ENCODE measurements at regions not wholly inside any gene's neighbourhood (a gene's known extent, or its start where the extent isn't known, plus 50 kb on each side); places are given as distances from the start of the nearest gene placed in this dataset.

DNA sequence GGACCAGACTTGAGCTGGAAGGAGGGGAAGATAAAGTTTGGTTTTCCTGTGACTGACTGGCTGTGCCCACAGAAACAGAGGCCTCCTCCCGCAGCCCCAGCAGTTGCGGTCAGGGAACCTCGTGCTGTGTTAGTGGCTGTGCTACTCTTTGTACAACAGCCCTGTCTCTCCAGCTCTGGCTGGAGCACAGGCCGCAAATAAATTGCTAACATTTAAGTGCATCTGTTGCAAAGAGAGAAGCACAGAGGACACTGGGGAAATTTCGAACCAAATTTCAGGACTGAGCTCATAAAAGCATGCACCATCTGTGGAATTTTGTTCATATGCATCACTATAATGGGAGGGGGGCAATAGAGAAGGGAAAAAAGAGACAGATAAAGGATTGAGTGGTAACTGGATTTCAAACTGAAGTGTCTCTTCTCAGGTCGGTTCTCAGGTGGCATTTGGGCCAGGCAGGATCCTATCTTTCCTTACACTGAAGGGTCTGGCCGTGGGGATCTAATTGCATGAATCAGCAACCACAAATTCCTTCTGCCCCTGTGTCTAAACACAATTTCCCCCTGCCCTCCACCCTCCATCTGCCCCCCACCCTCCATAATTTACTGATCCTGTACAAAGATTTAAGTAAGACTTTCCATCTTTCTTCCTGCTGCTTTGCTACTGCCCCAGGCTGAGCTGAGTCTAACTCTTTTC is 88.9 kb upstream of the ATXN1 start:
- no peaks in the 10 kb centered on the region for H3K36me3 Mint-ChIP-seq
- POLR2A ChIA-PET = interaction anchor here in 1 of 2 donors (0.7 kb wide), 1 partner anchor 11 kb away, joined by 11 read pairs; no protein-coding TSS in a partner anchor
- no peak overlapping the region for H3K27ac Mint-ChIP-seq
- Histone ChIP-seq H3K27ac (ENCODE audit: low read length) (no peak overlapping the region), H3K9me3 (no peaks in the 10 kb centered on the region), H3K36me3 (ENCODE audit: control insufficient read depth in 2 of 2, extremely low read depth in 1 of 2, insufficient read depth in 1 of 2, low read length in 1 of 2) (no peaks in the 10 kb centered on the region), H3K4me3 (ENCODE audit: control insufficient read depth in 1 of 2, extremely low read depth in 1 of 2, low read length in 1 of 2) (no peak overlapping the region), H3K4me1 (ENCODE audit: control insufficient read depth in 1 of 2, extremely low read depth in 1 of 2, insufficient read depth in 2 of 2, low read length in 2 of 2) (peaks cover 0 to 3% of the 10 kb centered on the region in 2 experiments), H3K27me3 (replicated peaks in 1 of 2; ENCODE audit: control insufficient read depth in 2 of 2, extremely low read depth in 1 of 2, insufficient read depth in 2 of 2, low read length in 1 of 2) (no peaks in the 10 kb centered on the region)
- CTCF ChIA-PET = no interaction called here
- H3K4me3 Mint-ChIP-seq = peak overlapping the region in 1 of 3 donors; percentile 18
- ATAC-seq (replicated peaks in 1 of 4) (no peak), DNase-seq (no peak)
- WGBS (ENCODE audit: insufficient coverage) = 64% methylated on average over 7 of the region's 7 CpGs
- H3K9me3 Mint-ChIP-seq = no peaks in the 10 kb centered on the region
- peaks cover 5 to 22% of the 10 kb centered on the region in 2 donors for H3K27me3 Mint-ChIP-seq
- peaks cover 6 to 15% (median 13%) of the 10 kb centered on the region in 3 donors for H3K4me1 Mint-ChIP-seq

DNA sequence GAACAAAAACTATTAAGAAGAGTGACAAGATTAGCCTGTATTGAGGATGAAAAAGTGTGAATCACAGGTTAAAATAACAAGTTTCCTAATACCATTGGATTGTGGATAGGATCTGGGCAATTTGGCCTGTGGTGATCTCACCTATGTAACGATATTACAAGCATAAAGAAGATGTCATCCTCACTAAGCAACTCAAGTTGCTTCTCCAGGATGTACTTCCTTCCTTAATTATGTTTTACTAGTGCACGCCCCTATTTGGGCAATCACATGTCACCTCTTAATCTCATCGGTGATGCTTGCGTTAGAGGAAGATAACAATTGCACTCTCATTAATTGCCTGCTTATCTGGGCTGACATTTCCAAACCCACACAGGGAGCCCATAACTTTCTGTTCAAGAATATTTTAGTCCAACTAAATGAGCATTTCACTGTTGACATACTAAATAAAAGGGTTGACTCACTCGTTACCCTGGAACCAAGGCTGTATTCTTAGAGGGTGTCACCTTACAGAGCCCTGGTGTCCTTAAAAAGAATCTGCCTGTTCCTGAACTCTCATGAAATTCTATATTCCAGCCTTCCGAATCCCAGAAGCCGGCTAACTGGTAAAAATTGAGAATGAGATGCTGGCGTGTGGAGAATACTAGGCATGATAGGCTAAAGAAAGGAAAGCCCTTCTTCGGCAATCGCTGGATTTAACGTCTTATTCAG is 88.2 kb upstream of the ATXN1 start:
- H3K36me3 Mint-ChIP-seq = no peaks in the 10 kb centered on the region
- H3K36me3 ChIP-seq (ENCODE audit: control insufficient read depth in 2 of 2, extremely low read depth in 1 of 2, insufficient read depth in 1 of 2, low read length in 1 of 2) = no peaks in the 10 kb centered on the region
- CTCF ChIA-PET = no interaction called here
- H3K27me3 ChIP-seq (replicated peaks in 1 of 2; ENCODE audit: control insufficient read depth in 2 of 2, extremely low read depth in 1 of 2, insufficient read depth in 2 of 2, low read length in 1 of 2) = no peaks in the 10 kb centered on the region
- peak overlapping the region in 1 of 3 donors; percentile 18 for H3K4me3 Mint-ChIP-seq
- DNase-seq = peak in 6 of 35 experiments; percentile 1 to 19 (median 8)
- 38% methylated on average over 6 of the region's 11 CpGs for WGBS (ENCODE audit: insufficient coverage)
- H3K4me1 ChIP-seq (ENCODE audit: control insufficient read depth in 1 of 2, extremely low read depth in 1 of 2, insufficient read depth in 2 of 2, low read length in 2 of 2) = peaks cover 0 to 3% of the 10 kb centered on the region in 2 experiments
- peak; percentile 68 to 83 (median 70) for ATAC-seq (replicated peaks in 1 of 4)
- no peak overlapping the region for H3K27ac ChIP-seq (ENCODE audit: low read length)
- H3K4me1 Mint-ChIP-seq = peaks cover 6 to 15% (median 13%) of the 10 kb centered on the region in 3 donors
- H3K9me3 Mint-ChIP-seq = no peaks in the 10 kb centered on the region
- POLR2A ChIA-PET = no interaction called here
- H3K9me3 ChIP-seq = no peaks in the 10 kb centered on the region
- no peak overlapping the region for H3K27ac Mint-ChIP-seq
- H3K4me3 ChIP-seq (ENCODE audit: control insufficient read depth in 1 of 2, extremely low read depth in 1 of 2, low read length in 1 of 2) = no peak overlapping the region
- H3K27me3 Mint-ChIP-seq = peaks cover 5 to 22% of the 10 kb centered on the region in 2 donors

DNA sequence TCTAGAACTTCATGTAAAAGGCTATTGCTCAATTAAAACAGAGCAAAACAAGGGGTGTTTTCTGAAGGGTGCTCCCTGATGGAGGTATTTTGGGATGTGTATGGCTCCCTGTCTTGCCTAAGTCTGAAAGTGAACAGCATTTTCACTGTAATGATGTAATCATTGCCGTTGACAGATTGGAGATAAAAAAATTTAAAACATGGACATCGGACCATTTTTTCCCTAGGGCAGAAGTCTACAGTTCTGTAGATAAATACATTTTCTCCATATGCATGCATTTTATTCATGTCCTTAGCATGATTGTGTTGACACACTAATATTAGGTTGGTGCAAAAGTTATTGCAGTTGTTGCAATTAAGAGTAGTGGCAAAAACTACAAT is 85.1 kb upstream of the ATXN1 start:
- no peak overlapping the region for H3K27ac Mint-ChIP-seq
- no peak for ATAC-seq (replicated peaks in 1 of 4)
- Histone ChIP-seq H3K4me1 (ENCODE audit: control insufficient read depth in 1 of 2, extremely low read depth in 1 of 2, insufficient read depth in 2 of 2, low read length in 2 of 2) (peaks cover 0 to 3% of the 10 kb centered on the region in 2 experiments), H3K27ac (ENCODE audit: low read length) (no peak overlapping the region), H3K4me3 (ENCODE audit: control insufficient read depth in 1 of 2, extremely low read depth in 1 of 2, low read length in 1 of 2) (no peak overlapping the region), H3K27me3 (replicated peaks in 1 of 2; ENCODE audit: control insufficient read depth in 2 of 2, extremely low read depth in 1 of 2, insufficient read depth in 2 of 2, low read length in 1 of 2) (no peaks in the 10 kb centered on the region), H3K9me3 (no peaks in the 10 kb centered on the region), H3K36me3 (ENCODE audit: control insufficient read depth in 2 of 2, extremely low read depth in 1 of 2, insufficient read depth in 1 of 2, low read length in 1 of 2) (no peaks in the 10 kb centered on the region)
- no CpG with 5 or more reads among the region's 2 CpGs for WGBS (ENCODE audit: insufficient coverage)
- no peak overlapping the region for H3K4me3 Mint-ChIP-seq
- DNase-seq = no peak
- H3K36me3 Mint-ChIP-seq = no peaks in the 10 kb centered on the region
- peaks cover 6 to 15% (median 13%) of the 10 kb centered on the region in 3 donors for H3K4me1 Mint-ChIP-seq
- H3K27me3 Mint-ChIP-seq = peaks cover 7 to 17% of the 10 kb centered on the region in 2 donors
- CTCF ChIA-PET = no interaction called here
- H3K9me3 Mint-ChIP-seq = no peaks in the 10 kb centered on the region
- POLR2A ChIA-PET = no interaction called here

DNA sequence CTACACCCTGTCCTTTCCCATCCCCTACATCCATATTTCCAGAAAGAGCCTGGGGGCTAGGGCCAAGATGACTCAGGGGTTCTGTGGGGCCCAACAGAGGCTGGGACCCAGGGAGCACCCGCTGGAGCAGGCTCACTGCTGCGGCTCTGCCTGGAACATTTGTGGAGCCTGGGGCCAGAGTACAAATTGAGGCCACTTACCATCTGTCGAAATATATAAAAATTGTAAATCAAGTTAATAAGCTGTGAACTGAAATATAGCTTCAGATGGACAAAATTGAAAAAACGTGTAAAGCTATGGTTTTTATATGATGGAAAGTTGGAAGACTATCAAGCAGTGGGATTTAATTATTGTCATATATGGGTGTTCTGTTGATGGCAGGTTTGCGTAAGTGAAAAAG is 82.9 kb upstream of the ATXN1 start:
- H3K4me3 Mint-ChIP-seq = no peak overlapping the region
- H3K27me3 Mint-ChIP-seq = peaks cover 7 to 14% of the 10 kb centered on the region in 2 donors
- Histone ChIP-seq H3K9me3 (no peaks in the 10 kb centered on the region), H3K4me1 (ENCODE audit: control insufficient read depth in 1 of 2, extremely low read depth in 1 of 2, insufficient read depth in 2 of 2, low read length in 2 of 2) (no peaks in the 10 kb centered on the region), H3K4me3 (ENCODE audit: control insufficient read depth in 1 of 2, extremely low read depth in 1 of 2, low read length in 1 of 2) (no peak overlapping the region), H3K27me3 (replicated peaks in 1 of 2; ENCODE audit: control insufficient read depth in 2 of 2, extremely low read depth in 1 of 2, insufficient read depth in 2 of 2, low read length in 1 of 2) (no peaks in the 10 kb centered on the region), H3K36me3 (ENCODE audit: control insufficient read depth in 2 of 2, extremely low read depth in 1 of 2, insufficient read depth in 1 of 2, low read length in 1 of 2) (no peaks in the 10 kb centered on the region), H3K27ac (ENCODE audit: low read length) (no peak overlapping the region)
- H3K4me1 Mint-ChIP-seq = peaks cover 10 to 12% (median 11%) of the 10 kb centered on the region in 3 donors
- H3K9me3 Mint-ChIP-seq = no peaks in the 10 kb centered on the region
- ATAC-seq (replicated peaks in 1 of 4) (no peak), DNase-seq (no peak)
- CTCF ChIA-PET = no interaction called here
- H3K27ac Mint-ChIP-seq = no peak overlapping the region
- POLR2A ChIA-PET = no interaction called here
- WGBS (ENCODE audit: insufficient coverage) = 94% methylated on average over 5 of the region's 5 CpGs
- no peaks in the 10 kb centered on the region for H3K36me3 Mint-ChIP-seq

DNA sequence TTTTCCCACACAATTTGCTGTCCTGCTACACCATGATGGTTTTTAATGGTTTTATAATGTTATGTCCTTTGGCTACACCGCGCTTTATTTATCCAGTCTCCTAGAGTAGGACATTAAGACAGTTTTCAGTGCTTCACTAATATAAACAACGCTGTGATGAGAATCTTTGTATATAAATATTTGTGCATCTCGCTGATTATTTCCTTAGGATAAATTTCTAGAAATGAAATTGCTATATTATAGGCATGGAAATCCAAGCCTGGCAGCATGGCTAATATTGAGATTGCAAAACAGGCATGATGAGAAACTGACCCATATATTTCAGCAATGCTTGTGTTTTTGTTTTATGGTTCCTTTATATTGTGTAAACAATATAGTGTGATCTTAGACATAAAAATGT is 81.4 kb upstream of the ATXN1 start:
- peaks cover 10 to 15% (median 12%) of the 10 kb centered on the region in 3 donors for H3K4me1 Mint-ChIP-seq
- no peak for ATAC-seq (replicated peaks in 1 of 4)
- DNase-seq = no peak
- no CpG with 5 or more reads among the region's 4 CpGs for WGBS (ENCODE audit: insufficient coverage)
- H3K9me3 ChIP-seq = no peaks in the 10 kb centered on the region
- H3K36me3 ChIP-seq (ENCODE audit: control insufficient read depth in 2 of 2, extremely low read depth in 1 of 2, insufficient read depth in 1 of 2, low read length in 1 of 2) = no peaks in the 10 kb centered on the region
- no peak overlapping the region for H3K27ac ChIP-seq (ENCODE audit: low read length)
- CTCF ChIA-PET = no interaction called here
- H3K27me3 Mint-ChIP-seq = peaks cover 5 to 11% of the 10 kb centered on the region in 2 donors
- no peaks in the 10 kb centered on the region for H3K36me3 Mint-ChIP-seq
- no peak overlapping the region for H3K27ac Mint-ChIP-seq
- H3K4me3 Mint-ChIP-seq = no peak overlapping the region
- H3K4me3 ChIP-seq (ENCODE audit: control insufficient read depth in 1 of 2, extremely low read depth in 1 of 2, low read length in 1 of 2) = no peak overlapping the region
- H3K4me1 ChIP-seq (ENCODE audit: control insufficient read depth in 1 of 2, extremely low read depth in 1 of 2, insufficient read depth in 2 of 2, low read length in 2 of 2) = peaks cover 0 to 5% of the 10 kb centered on the region in 2 experiments
- H3K9me3 Mint-ChIP-seq = no peaks in the 10 kb centered on the region
- POLR2A ChIA-PET = no interaction called here
- H3K27me3 ChIP-seq (replicated peaks in 1 of 2; ENCODE audit: control insufficient read depth in 2 of 2, extremely low read depth in 1 of 2, insufficient read depth in 2 of 2, low read length in 1 of 2) = no peaks in the 10 kb centered on the region

DNA sequence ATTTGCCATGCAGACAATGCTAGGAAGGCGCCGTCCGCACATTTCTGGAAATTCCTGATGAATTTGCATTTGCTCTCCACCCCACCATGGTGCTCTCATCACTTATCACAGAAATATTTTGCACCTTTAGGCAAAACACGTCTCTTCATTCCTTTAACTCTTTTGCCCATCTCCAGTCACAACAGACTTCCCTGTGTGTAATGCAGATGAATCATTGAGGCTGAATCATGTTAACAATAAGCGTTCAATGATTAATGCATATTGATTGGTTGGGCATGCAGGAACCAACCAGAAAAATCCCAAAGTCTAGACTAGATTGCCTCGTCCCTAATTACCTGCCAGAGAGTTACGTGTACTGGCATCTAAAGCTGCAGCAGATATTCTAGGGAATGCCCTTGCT is 80.0 kb upstream of the ATXN1 start:
- no peak for DNase-seq
- Histone ChIP-seq H3K4me1 (ENCODE audit: control insufficient read depth in 1 of 2, extremely low read depth in 1 of 2, insufficient read depth in 2 of 2, low read length in 2 of 2) (peaks cover 2 to 11% of the 10 kb centered on the region in 2 experiments), H3K36me3 (ENCODE audit: control insufficient read depth in 2 of 2, extremely low read depth in 1 of 2, insufficient read depth in 1 of 2, low read length in 1 of 2) (no peaks in the 10 kb centered on the region), H3K27me3 (replicated peaks in 1 of 2; ENCODE audit: control insufficient read depth in 2 of 2, extremely low read depth in 1 of 2, insufficient read depth in 2 of 2, low read length in 1 of 2) (no peaks in the 10 kb centered on the region), H3K27ac (ENCODE audit: low read length) (no peak overlapping the region), H3K4me3 (ENCODE audit: control insufficient read depth in 1 of 2, extremely low read depth in 1 of 2, low read length in 1 of 2) (no peak overlapping the region), H3K9me3 (no peaks in the 10 kb centered on the region)
- no peak overlapping the region for H3K27ac Mint-ChIP-seq
- WGBS (ENCODE audit: insufficient coverage) = 100% methylated on average over 5 of the region's 7 CpGs
- peaks cover 24 to 30% (median 26%) of the 10 kb centered on the region in 3 donors for H3K4me1 Mint-ChIP-seq
- H3K9me3 Mint-ChIP-seq = no peaks in the 10 kb centered on the region
- H3K27me3 Mint-ChIP-seq = peaks cover 2 to 11% of the 10 kb centered on the region in 2 donors
- no peaks in the 10 kb centered on the region for H3K36me3 Mint-ChIP-seq
- POLR2A ChIA-PET = no interaction called here
- CTCF ChIA-PET = no interaction called here
- no peak overlapping the region for H3K4me3 Mint-ChIP-seq
- no peak for ATAC-seq (replicated peaks in 1 of 4)
